ENCODE measurements at regions not wholly inside any gene's neighbourhood (a gene's known extent, or its start where the extent isn't known, plus 50 kb on each side); places are given as distances from the start of the nearest gene placed in this dataset.

DNA sequence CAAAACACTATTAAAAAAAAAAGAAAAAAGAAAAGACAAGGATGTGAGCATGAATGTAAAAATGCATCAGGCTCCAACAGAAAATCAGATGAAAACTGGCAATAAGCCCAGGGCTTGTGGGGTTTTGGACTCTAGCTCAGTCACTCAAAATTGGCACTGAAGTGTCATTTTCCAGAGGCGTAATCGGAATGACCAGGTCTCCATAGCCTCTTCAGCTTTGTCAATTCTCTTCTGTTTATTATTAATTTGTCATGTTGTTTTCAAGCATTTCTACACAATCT lies 137.2 kb upstream of the TRHDE start:
- Mint-ChIP-seq H3K27ac (no peak overlapping the region), H3K36me3 (no peaks in the 10 kb centered on the region)

DNA sequence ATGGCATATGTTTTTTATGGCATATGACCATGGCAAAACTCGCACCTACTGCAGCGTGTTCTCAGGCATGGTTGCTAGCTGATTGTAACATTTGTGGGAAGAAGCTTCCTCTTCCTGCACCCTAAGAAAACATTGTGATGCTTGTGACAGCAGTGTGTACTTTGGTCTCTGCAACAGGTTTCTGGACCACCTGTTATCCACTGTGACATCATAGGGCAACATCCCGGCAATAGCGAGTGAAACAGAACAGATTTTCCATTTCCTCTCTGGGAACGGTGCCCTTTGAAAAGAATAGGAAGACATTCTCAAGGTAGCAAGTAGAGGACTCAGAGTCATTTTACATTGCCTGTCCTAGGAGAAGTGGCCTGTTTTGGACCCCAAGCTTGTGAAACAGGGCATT lies 135.4 kb upstream of the TRHDE start:
- TF ChIP-seq, protein P1, sequence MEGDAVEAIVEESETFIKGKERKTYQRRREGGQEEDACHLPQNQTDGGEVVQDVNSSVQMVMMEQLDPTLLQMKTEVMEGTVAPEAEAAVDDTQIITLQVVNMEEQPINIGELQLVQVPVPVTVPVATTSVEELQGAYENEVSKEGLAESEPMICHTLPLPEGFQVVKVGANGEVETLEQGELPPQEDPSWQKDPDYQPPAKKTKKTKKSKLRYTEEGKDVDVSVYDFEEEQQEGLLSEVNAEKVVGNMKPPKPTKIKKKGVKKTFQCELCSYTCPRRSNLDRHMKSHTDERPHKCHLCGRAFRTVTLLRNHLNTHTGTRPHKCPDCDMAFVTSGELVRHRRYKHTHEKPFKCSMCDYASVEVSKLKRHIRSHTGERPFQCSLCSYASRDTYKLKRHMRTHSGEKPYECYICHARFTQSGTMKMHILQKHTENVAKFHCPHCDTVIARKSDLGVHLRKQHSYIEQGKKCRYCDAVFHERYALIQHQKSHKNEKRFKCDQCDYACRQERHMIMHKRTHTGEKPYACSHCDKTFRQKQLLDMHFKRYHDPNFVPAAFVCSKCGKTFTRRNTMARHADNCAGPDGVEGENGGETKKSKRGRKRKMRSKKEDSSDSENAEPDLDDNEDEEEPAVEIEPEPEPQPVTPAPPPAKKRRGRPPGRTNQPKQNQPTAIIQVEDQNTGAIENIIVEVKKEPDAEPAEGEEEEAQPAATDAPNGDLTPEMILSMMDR (IDR thresholded peaks at IDR 0.05; ENCODE audit: unreplicated experiment), result no peak
- Mint-ChIP-seq H3K27ac (no peak overlapping the region), H3K4me3 (no peak overlapping the region), H3K27me3 (ENCODE audit: low read depth) (peaks cover 65% of the 10 kb centered on the region), H3K9me3 (no peaks in the 10 kb centered on the region), H3K36me3 (no peaks in the 10 kb centered on the region), H3K4me1 (peaks cover 3% of the 10 kb centered on the region)
- DNase-seq (ENCODE audit: low spot score in 2 of 2, unreplicated experiment in 2 of 2), result no peak

More for the DNA sequence above, 137.2 kb upstream of the TRHDE start:
- Mint-ChIP-seq H3K4me1 (peaks cover 3% of the 10 kb centered on the region), H3K4me3 (no peak overlapping the region), H3K9me3 (no peaks in the 10 kb centered on the region), H3K27me3 (ENCODE audit: low read depth) (peaks cover 66% of the 10 kb centered on the region)
- no peak for DNase-seq (ENCODE audit: low spot score in 2 of 2, unreplicated experiment in 2 of 2)
- TF ChIP-seq, protein P1 (IDR thresholded peaks at IDR 0.05; ENCODE audit: unreplicated experiment), result no peak

DNA sequence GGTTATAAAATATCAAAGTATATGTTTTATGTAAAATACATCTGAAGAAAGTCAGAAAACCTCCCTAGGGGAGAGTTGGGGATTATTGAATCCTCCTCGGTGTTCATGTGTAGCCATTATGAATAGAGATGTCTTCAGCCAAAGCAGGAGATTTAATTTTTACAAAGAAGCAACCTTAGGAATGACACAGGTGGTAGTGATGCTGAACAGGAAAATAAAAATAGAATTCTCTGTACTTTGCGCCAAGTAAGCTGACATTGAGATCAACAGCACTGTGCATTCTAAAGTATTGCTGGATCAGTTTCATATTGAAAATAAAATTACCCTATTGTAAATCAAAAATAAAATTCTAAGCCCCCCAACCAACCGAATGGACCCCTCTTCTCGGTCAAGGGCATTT lies 132.8 kb upstream of the TRHDE start:
- no peaks in the 10 kb centered on the region for H3K36me3 Mint-ChIP-seq
- TF ChIP-seq, protein P1 (IDR thresholded peaks at IDR 0.05; ENCODE audit: unreplicated experiment), result no peak
- H3K4me3 Mint-ChIP-seq, result no peak overlapping the region
- peaks cover 63% of the 10 kb centered on the region for H3K27me3 Mint-ChIP-seq (ENCODE audit: low read depth)
- H3K9me3 Mint-ChIP-seq, result no peaks in the 10 kb centered on the region
- peaks cover 3% of the 10 kb centered on the region for H3K4me1 Mint-ChIP-seq
- no peak for DNase-seq (ENCODE audit: low spot score in 2 of 2, unreplicated experiment in 2 of 2)
- no peak overlapping the region for H3K27ac Mint-ChIP-seq

DNA sequence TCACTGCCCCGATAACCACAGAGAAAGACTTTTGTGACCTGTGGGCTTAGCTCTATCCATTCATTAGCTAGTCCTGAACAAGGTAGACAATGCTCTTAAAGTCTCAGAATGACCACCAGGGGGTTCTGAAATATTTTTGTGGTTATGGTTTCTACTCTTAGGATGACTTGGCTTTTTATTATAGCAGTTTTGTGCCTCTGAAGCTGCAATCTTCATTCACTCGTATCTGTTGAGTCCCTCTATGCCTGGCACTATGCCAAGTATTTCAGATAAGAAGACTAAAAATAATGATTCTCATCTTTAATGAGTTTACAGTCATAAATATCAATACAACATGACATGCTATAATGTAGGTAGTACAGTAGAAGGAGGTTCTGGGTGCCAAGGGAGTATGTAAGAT lies 130.8 kb upstream of the TRHDE start:
- Mint-ChIP-seq H3K36me3 (no peaks in the 10 kb centered on the region), H3K4me3 (no peak overlapping the region), H3K4me1 (no peaks in the 10 kb centered on the region), H3K27me3 (ENCODE audit: low read depth) (peaks cover 67% of the 10 kb centered on the region), H3K27ac (no peak overlapping the region), H3K9me3 (no peaks in the 10 kb centered on the region)
- TF ChIP-seq, protein P1 (IDR thresholded peaks at IDR 0.05; ENCODE audit: unreplicated experiment), result peak; percentile 61
- no peak for DNase-seq (ENCODE audit: low spot score in 2 of 2, unreplicated experiment in 2 of 2)

DNA sequence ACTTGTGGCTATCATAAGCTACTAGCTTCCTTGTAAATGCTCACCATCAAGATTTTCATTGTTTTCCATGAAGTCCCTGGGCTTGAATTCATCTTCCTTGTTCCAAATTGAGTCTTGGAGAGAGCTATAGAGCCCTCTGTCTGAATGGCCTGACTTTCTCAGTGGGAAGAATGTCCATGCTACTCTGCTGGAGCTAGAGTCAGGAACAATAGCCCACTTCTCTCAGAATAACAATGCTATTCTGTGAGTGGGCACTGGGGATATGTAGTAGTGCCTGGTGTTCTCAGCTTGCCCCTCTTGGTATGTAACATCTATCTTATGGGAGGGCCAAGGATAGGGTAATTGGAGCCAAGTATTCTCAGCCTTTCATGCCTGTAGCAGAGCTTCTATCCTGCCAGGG lies 127.6 kb upstream of the TRHDE start:
- TF ChIP-seq, protein P1 (IDR thresholded peaks at IDR 0.05; ENCODE audit: unreplicated experiment), result no peak
- Mint-ChIP-seq H3K4me3 (no peak overlapping the region), H3K27me3 (ENCODE audit: low read depth) (peaks cover 66% of the 10 kb centered on the region), H3K9me3 (no peaks in the 10 kb centered on the region), H3K36me3 (no peaks in the 10 kb centered on the region), H3K27ac (no peak overlapping the region), H3K4me1 (no peaks in the 10 kb centered on the region)
- DNase-seq (ENCODE audit: low spot score in 2 of 2, unreplicated experiment in 2 of 2), result no peak

DNA sequence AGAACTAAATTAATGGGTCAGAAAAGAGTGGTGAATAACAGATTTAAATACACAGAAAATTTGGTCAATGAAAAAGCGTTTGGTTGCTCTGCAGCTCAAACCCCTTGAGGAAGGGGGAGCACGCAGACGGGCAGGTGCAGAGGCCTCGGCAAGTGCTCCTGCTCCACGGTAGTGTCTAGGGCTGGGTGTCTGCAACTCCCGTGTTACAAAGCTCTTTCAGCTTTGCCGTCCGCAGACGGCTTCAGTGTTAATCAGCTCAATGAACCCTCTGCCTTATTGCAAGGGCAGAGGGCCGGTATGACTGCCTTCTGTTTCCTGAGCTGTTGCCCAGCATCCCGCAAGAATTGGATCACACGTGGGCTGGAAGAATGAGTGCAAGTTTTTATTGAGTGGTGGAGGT lies 125.7 kb upstream of the TRHDE start:
- H3K9me3 Mint-ChIP-seq, result peaks cover 3% of the 10 kb centered on the region
- TF ChIP-seq, protein P1 (IDR thresholded peaks at IDR 0.05; ENCODE audit: unreplicated experiment), result no peak
- DNase-seq (ENCODE audit: low spot score in 2 of 2, unreplicated experiment in 2 of 2), result no peak
- H3K4me1 Mint-ChIP-seq, result no peaks in the 10 kb centered on the region
- H3K27me3 Mint-ChIP-seq (ENCODE audit: low read depth), result peaks cover 58% of the 10 kb centered on the region
- no peaks in the 10 kb centered on the region for H3K36me3 Mint-ChIP-seq
- H3K27ac Mint-ChIP-seq, result no peak overlapping the region
- H3K4me3 Mint-ChIP-seq, result no peak overlapping the region

Data from mesothelial cell of epicardium (in vitro differentiated cells).